H9 (cell line): ENCODE measurements at regions not wholly inside any gene's neighbourhood (a gene's known extent, or its start where the extent isn't known, plus 50 kb on each side); places are given as distances from the start of the nearest gene placed in this dataset.

ENCODE experiments used
- DNase-seq: peaks from one replicate; pipeline ENCODE4 v3.0.0-alpha.2; 2017
- H2AFZ ChIP-seq: one replicate; pipeline ENCODE4 v1.6.1; 2013; ENCODE audit warnings: mild to moderate bottlenecking, low read length, control low read depth, moderate library complexity
- H2AK5ac ChIP-seq: 2 replicates; pipeline ENCODE4 v1.6.1; 2013; ENCODE audit warnings: low read length, control low read depth, mixed read lengths; ENCODE audit not compliant: insufficient read length
- H2BK120ac ChIP-seq: one replicate; pipeline ENCODE4 v1.6.1; 2013; ENCODE audit warnings: low read depth, mild to moderate bottlenecking, low read length, control low read depth, inconsistent platforms; ENCODE audit not compliant: poor library complexity, severe bottlenecking
- H2BK12ac ChIP-seq: 2 replicates; pipeline ENCODE4 v1.6.1; 2013; ENCODE audit warnings: low read length, control low read depth, mixed read lengths, low read depth; ENCODE audit not compliant: insufficient read length
- H2BK15ac ChIP-seq: 2 replicates; pipeline ENCODE4 v1.6.1; 2013; ENCODE audit warnings: low read depth, low read length, control low read depth
- H2BK20ac ChIP-seq: one replicate; pipeline ENCODE4 v1.6.1; 2013; ENCODE audit warnings: low read depth, mild to moderate bottlenecking, low read length, control low read depth, inconsistent platforms; ENCODE audit not compliant: poor library complexity, severe bottlenecking
- H2BK5ac ChIP-seq: 2 replicates; pipeline ENCODE4 v1.6.1; 2013; ENCODE audit warnings: low read length, control low read depth, mixed read lengths; ENCODE audit not compliant: insufficient read length
- H3K14ac ChIP-seq: 2 replicates; pipeline ENCODE4 v1.6.1; 2013; ENCODE audit warnings: low read length, control low read depth; ENCODE audit not compliant: insufficient read depth
- H3K18ac ChIP-seq: 2 replicates; pipeline ENCODE4 v1.6.1; 2013; ENCODE audit warnings: low read depth, mild to moderate bottlenecking, mixed read lengths, low read length, control low read depth; ENCODE audit not compliant: insufficient read length
- H3K23ac ChIP-seq: 2 replicates; pipeline ENCODE4 v1.6.1; 2013; ENCODE audit warnings: low read length, control low read depth, mixed read lengths, low read depth; ENCODE audit not compliant: insufficient read length
- H3K23me2 ChIP-seq: 2 replicates; pipeline ENCODE4 v1.6.1; 2013; ENCODE audit warnings: low read depth, mild to moderate bottlenecking, mixed read lengths, low read length, control low read depth; ENCODE audit not compliant: insufficient read length, poor library complexity, severe bottlenecking
- H3K27ac ChIP-seq: 2 replicates; pipeline ENCODE4 v1.5.1; 2013; ENCODE audit warnings: low read length, control low read depth, mixed read lengths, low read depth; ENCODE audit not compliant: insufficient read length
- H3K27me3 ChIP-seq: 2 replicates; pipeline ENCODE4 v1.6.1; 2013; ENCODE audit warnings: low read length, control low read depth, inconsistent platforms; ENCODE audit not compliant: insufficient read depth
- H3K4ac ChIP-seq: 2 replicates; pipeline ENCODE4 v1.6.1; 2013; ENCODE audit warnings: low read depth, mild to moderate bottlenecking, control low read depth, inconsistent platforms, low read length, moderate library complexity
- H3K4me1 ChIP-seq: 2 replicates; pipeline ENCODE4 v1.6.1; 2013; ENCODE audit warnings: low read length, control low read depth, inconsistent platforms; ENCODE audit not compliant: insufficient read depth
- H3K4me2 ChIP-seq: 2 replicates; pipeline ENCODE4 v1.6.1; 2013; ENCODE audit warnings: low read length, control low read depth, mixed read lengths; ENCODE audit not compliant: insufficient read length, insufficient read depth
- H3K56ac ChIP-seq: 2 replicates; pipeline ENCODE4 v1.6.1; 2013; ENCODE audit warnings: low read depth, mild to moderate bottlenecking, mixed read lengths, low read length, control low read depth; ENCODE audit not compliant: insufficient read length
- H3K79me1 ChIP-seq: 2 replicates; pipeline ENCODE4 v1.6.1; 2013; ENCODE audit warnings: low read depth, mild to moderate bottlenecking, moderate library complexity, low read length, control low read depth, inconsistent platforms; ENCODE audit not compliant: insufficient read depth, poor library complexity, severe bottlenecking
- H3K79me2 ChIP-seq: 2 replicates; pipeline ENCODE4 v1.6.1; 2013; ENCODE audit warnings: low read length, control low read depth, inconsistent platforms; ENCODE audit not compliant: insufficient read depth
- H3K9ac ChIP-seq: 2 replicates; pipeline ENCODE4 v1.6.1; 2013; ENCODE audit warnings: low read length, control low read depth, mixed read lengths; ENCODE audit not compliant: insufficient read length; ENCODE audit errors: extremely low read depth
- H3K9me3 ChIP-seq: one replicate; pipeline ENCODE4 v1.6.1; 2013; ENCODE audit warnings: low read depth, low read length, inconsistent platforms; ENCODE audit not compliant: control insufficient read depth
- H3T11ph ChIP-seq: one replicate; pipeline ENCODE4 v1.6.1; 2013; ENCODE audit warnings: mild to moderate bottlenecking, low read length, control low read depth, inconsistent platforms
- H4K20me1 ChIP-seq: one replicate; pipeline ENCODE4 v1.6.1; 2013; ENCODE audit not compliant: control insufficient read depth, insufficient read length, insufficient read depth
- H4K5ac ChIP-seq: 2 replicates; pipeline ENCODE4 v1.6.1; 2013; ENCODE audit warnings: low read depth, mild to moderate bottlenecking, mixed read lengths, low read length, control low read depth; ENCODE audit not compliant: insufficient read length
- H4K8ac ChIP-seq: replicated peaks from 2 replicates; pipeline ENCODE4 v1.6.1; 2013; ENCODE audit warnings: low read length, control low read depth, mixed read lengths, low read depth; ENCODE audit not compliant: insufficient read length
- H4K91ac ChIP-seq: 2 replicates; pipeline ENCODE4 v1.6.1; 2013; ENCODE audit warnings: low read depth, mild to moderate bottlenecking, moderate library complexity, mixed read lengths, low read length, control low read depth; ENCODE audit not compliant: insufficient read length
- H3K27ac Mint-ChIP-seq, 3 experiments: 2 replicates in 2 of 3; 3 replicates in 1 of 3; pipeline ENCODE4 v1.8.0; 2020 to 2021; ENCODE audit warnings: mixed read lengths in 3 of 3, mild to moderate bottlenecking in 1 of 3, moderate library complexity in 1 of 3
- H3K27me3 Mint-ChIP-seq: 2 replicates; pipeline ENCODE4 v1.8.0; 2021; ENCODE audit warnings: low read depth, mild to moderate bottlenecking, moderate library complexity, mixed read lengths
- H3K36me3 Mint-ChIP-seq, 3 experiments: 2 replicates in 2 of 3; 3 replicates in 1 of 3; pipeline ENCODE4 v1.8.0; 2020 to 2021; ENCODE audit warnings: low read depth in 3 of 3, mixed read lengths in 3 of 3; ENCODE audit not compliant: insufficient read depth in 1 of 3
- H3K4me1 Mint-ChIP-seq, 2 experiments: 2 replicates each; pipeline ENCODE4 v1.8.0; 2020; ENCODE audit warnings: mixed read lengths in 2 of 2
- H3K4me3 Mint-ChIP-seq, 2 experiments: 2 replicates in 1 of 2; 3 replicates in 1 of 2; pipeline ENCODE4 v1.8.0; 2020 to 2021; ENCODE audit warnings: mild to moderate bottlenecking in 2 of 2, mixed read lengths in 2 of 2, moderate library complexity in 1 of 2
- H3K9me3 Mint-ChIP-seq, 2 experiments: 2 replicates in 1 of 2; 3 replicates in 1 of 2; pipeline ENCODE4 v1.8.0; 2020; ENCODE audit warnings: mild to moderate bottlenecking in 2 of 2, mixed read lengths in 2 of 2, moderate library complexity in 1 of 2
- WGBS: extraction: QIAGEN DNeasy Blood & Tissue Kit; methylation state at CpG from one replicate; pipeline ENCODE4 v1.1.7; 2013; ENCODE audit warnings: missing lambda C conversion rate, low lambda C conversion rate, mixed read lengths; ENCODE audit not compliant: insufficient read length; ENCODE audit errors: extremely low coverage; 5-methylcytosine and 5-hydroxymethylcytosine counted together
- TF ChIP-seq, protein P1 (sequence below): fragments of 200-600 bp; sonication (generic); conservative IDR thresholded peaks from 3 replicates; pipeline ENCODE4 v1.8.0; 2021; ENCODE audit warnings: antibody characterized with exemption, mild to moderate bottlenecking

DNA sequence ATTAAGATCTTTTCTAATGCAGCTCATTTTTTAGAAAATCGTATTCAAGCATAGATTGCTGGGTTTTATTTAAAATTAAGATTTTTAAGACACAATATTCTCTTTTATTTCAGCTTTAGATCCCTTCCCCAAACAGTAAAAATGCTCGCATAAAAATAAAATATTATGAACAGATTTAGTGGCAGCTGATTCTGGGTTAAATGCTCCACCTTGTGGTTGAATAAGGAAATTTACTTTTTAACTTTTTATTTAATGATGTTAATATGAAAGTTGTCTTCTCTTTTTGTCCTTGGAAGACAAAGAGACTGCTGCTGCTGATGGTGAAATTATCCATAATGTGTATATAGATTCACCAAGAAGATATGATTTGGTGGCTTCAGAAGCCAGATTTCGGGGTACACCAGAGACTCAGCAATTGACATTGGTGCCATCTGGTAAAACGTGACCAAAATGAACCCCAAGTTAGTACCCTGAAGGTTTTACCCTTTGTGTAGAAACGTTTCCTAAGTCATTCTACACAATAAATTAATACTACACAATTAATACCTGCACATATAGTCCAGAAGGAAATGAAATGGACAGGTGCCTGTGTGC, 128.0 kb downstream of the ADAMTS1 start:
- H3K9me3 Mint-ChIP-seq, result peaks cover 0 to 3% of the 10 kb centered on the region in 2 experiments; a peak in 1 of 5 replicates
- TF ChIP-seq, protein P1, sequence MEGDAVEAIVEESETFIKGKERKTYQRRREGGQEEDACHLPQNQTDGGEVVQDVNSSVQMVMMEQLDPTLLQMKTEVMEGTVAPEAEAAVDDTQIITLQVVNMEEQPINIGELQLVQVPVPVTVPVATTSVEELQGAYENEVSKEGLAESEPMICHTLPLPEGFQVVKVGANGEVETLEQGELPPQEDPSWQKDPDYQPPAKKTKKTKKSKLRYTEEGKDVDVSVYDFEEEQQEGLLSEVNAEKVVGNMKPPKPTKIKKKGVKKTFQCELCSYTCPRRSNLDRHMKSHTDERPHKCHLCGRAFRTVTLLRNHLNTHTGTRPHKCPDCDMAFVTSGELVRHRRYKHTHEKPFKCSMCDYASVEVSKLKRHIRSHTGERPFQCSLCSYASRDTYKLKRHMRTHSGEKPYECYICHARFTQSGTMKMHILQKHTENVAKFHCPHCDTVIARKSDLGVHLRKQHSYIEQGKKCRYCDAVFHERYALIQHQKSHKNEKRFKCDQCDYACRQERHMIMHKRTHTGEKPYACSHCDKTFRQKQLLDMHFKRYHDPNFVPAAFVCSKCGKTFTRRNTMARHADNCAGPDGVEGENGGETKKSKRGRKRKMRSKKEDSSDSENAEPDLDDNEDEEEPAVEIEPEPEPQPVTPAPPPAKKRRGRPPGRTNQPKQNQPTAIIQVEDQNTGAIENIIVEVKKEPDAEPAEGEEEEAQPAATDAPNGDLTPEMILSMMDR, result peak; percentile 75
- Histone ChIP-seq H3K14ac (no peak overlapping the region), H3T11ph (no peak overlapping the region), H3K23me2 (no peaks in the 10 kb centered on the region), H4K8ac (no peak overlapping the region), H3K79me2 (no peaks in the 10 kb centered on the region), H3K4me1 (no peaks in the 10 kb centered on the region), H4K5ac (no peak overlapping the region), H4K91ac (no peak overlapping the region), H3K27ac (no peak overlapping the region), H3K18ac (no peak overlapping the region), H2BK15ac (no peak overlapping the region), H3K27me3 (no peaks in the 10 kb centered on the region), H2BK120ac (no peak overlapping the region), H3K4me2 (no peak overlapping the region), H2BK5ac (no peak overlapping the region), H2AFZ (no peak overlapping the region), H2BK12ac (no peak overlapping the region), H3K9ac (no peak overlapping the region), H2AK5ac (no peak overlapping the region), H2BK20ac (no peak overlapping the region), H4K20me1 (no peaks in the 10 kb centered on the region), H3K23ac (no peak overlapping the region), H3K56ac (no peak overlapping the region), H3K4ac (no peak overlapping the region), H3K9me3 (no peaks in the 10 kb centered on the region), H3K79me1 (no peaks in the 10 kb centered on the region)
- peaks cover 5 to 7% of the 10 kb centered on the region in 2 experiments for H3K4me1 Mint-ChIP-seq
- no peak for DNase-seq
- no peak overlapping the region for H3K4me3 Mint-ChIP-seq
- WGBS, result no CpG with 5 or more reads among the region's 5 CpGs
- H3K27ac Mint-ChIP-seq, result no peak overlapping the region
- no peaks in the 10 kb centered on the region for H3K36me3 Mint-ChIP-seq
- H3K27me3 Mint-ChIP-seq, result no peaks in the 10 kb centered on the region
